Suppressor macrophage (primary cell): ENCODE measurements at regions not wholly inside any gene's neighbourhood (a gene's known extent, or its start where the extent isn't known, plus 50 kb on each side); places are given as distances from the start of the nearest gene placed in this dataset.
A peak's percentile ranks its signal among the peaks of the same experiment; 100 is the strongest.

ENCODE experiments used
- DNase-seq, 4 experiments: peaks; one replicate each; pipeline ENCODE4 v3.0.0-alpha.2; 2020 to 2022

DNA sequence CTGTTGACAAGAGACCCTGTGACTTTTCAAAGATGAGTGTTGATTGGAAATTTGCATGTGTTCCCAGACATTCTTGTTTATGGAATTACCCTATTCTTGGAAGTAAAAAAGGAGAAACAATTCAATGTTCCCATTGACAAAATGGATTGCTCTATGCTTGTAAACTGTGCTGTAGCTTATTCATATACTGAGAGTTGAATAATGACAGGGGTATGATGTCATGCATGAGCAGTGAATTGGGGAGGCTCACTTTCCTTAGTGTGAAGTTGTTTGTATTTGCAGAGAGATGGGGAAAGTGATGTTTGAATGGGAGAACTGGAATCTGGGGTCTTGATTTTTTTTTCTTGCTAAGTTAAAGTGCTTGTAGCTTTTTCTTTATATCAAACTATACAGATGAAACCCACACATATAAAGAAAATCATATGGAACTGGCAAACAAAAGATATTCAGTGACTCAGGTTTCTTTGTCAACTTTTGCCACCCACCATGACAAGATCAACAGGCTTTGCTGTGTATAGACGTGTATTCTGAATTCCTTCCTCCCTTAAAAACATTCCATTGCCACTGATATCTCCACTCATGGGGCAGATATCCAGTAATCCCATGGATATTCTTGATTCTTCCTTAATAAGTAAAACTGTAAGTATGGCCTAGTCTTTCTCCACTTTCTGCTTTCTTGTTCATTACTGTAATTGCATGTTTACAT is 97.8 kb upstream of the JAG1 start:
- no peak for DNase-seq

DNA sequence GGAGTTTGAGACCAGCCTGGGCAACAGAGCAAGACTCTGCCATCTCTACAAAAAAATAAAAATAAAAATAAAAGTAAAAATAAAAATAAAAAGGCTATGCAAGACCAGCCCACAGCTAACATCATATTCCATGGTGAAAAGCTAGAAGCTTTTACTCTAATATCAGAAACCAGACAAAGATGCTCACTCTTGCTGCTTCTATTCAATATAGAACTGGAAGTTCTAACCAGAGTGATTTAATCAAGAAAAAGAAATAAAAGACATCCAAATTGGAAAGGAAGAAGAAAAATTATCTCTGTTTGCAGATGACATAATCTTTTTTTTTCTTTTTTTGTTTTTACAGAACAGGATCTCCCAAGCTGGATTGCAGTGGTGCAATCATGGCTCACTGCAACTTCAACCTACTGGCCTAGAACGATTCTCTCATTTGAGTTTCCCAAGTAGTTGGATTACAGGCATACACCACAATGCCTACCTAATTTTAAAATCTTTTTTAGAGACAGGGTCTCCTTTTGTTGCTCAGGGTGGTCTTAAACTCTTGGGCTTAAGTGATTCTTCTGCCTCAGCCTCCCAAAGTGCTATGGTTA is 100.7 kb upstream of the JAG1 start:
- DNase-seq = no peak

DNA sequence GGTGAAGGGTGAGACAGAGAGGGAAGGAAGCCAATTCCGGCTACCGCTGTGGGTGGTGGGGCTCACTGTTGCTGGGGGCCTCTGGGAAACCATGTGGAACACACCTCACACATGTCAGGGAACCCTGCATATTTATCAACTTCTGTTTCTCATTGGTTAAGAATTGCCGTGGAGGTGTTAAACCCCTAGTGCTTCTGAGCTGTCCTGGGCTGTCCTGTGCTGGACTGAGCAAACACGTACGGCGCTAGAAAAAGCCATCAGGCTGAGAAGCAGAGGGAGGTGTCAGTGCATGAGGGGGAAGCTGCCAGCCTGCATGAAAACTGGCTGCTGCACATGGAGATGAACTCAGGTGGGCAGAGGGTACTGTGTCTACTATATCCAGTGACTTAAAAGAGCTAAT is 103.9 kb upstream of the JAG1 start:
- no peak for DNase-seq

DNA sequence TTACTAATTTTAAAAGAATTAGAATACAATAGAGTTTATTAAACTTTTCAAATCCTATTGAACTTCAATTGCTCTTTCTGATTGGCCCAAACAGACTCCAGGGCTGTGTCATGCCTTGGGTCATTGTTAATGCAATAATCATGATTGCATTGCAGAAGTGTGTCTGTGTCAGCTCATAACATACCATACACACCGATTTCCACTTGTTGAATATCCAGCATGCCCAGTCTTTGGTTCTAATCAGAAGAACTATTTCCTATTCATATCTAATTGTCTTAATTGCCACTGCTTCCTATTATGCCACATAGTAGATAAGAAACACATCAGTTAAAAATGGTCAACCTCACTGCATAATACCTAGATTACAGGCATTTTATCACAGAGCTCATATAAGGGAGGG is 106.1 kb upstream of the JAG1 start:
- DNase-seq = no peak

DNA sequence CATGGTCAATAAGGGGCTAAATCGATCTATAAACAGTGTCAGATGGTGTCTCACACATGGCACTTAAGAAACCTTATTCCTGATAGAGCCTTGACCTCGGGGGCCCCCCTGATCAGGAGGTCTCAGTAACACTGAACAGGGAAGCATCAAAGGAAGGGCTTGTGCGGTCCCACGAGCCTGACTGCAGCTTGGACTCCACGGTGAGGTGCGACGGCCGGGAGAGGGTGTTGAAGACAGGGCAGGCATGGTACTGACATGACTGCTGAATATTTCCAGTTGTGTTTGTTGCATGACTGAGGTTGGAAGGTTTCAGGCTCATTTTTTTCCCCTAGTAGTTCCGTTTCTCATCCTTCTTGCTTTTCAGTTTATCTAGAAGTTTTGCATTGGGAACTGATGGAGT is 107.1 kb upstream of the JAG1 start:
- DNase-seq = no peak

DNA sequence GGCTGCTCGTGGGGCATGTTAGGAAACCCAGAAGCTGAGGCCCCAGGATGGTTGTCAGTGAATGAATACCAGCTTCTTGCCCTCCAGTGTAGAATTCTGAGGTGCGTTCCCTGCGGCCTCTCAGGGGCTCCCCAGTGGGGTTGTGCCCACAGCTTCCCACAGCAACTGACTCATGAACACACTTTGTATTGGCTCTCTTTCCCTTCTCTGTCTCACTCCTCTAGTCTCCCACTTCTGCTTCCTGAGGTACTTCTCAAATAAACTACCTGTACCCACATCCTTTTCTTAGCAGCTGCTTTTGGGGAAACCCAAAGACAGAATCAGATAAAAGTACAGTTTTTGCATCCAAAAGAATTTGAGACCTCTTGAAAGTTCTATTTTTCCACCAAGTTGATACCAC is 107.7 kb upstream of the JAG1 start:
- no peak for DNase-seq

DNA sequence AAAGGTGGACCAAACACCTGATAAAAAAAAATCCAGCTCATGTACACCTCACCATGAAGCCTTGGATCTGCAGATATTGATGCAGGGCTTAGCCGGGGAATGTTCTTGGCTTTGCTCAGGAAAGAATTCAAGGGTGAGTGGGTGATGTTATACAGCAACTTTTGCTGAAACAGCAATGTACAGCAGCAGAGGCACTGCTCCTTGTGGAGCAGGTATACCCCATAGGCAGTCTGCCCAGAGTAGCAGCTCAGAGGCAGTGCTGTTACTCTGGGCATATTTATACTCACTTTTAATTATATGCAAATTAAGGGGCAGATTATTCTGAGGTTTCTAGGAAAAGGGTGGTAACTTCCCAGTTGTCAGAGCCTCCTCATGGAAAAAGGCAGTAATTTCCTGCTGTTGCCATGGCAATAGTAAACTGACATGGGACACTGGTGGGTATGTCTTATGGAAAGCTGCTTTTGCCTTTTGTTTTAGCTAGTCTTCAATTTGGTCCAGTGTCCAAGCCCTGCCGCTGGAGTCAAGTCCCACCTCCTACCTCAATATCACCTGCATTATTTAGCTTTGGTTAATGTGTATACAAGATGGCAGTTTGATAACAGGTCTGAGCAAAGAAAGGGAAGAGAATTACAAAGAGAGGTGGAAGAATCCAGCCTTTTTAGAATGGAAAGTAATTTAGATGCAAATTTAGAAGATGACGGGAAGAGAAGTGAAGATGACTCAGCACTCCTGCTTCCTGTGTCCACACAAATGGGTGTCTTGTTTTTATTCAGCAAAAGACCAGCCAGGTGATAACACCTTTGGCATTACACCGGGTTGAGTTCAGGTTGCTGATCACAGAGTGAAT is 110.1 kb upstream of the JAG1 start:
- no peak for DNase-seq

DNA sequence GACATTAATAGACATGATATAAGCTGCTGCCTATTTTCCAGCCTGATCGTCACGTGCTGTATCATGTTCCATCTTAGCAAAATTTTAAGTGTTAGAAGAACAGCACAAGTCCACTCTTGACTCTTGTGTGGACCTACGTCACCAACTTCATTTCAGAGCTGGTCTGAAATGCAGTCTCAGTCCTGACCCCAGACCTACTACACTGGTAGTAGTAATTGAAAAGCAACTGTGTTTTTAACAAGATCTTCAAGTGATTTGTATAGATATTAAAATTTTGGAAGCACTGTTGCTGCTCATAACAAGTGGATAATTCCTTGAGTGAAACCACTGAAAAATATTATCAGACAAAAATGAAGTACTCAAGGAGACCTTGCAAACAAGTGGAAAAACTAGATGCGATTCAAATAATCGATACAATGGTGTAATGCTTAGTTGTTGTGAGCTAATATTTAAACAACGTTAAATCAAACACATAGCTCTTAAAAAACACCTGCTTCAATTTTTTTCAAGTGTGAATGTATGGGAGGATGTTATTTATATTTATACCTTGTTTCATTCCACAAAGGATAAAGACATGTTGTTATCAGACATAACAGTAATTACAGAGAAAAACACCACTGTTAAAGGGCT is 110.9 kb upstream of the JAG1 start:
- DNase-seq = no peak

DNA sequence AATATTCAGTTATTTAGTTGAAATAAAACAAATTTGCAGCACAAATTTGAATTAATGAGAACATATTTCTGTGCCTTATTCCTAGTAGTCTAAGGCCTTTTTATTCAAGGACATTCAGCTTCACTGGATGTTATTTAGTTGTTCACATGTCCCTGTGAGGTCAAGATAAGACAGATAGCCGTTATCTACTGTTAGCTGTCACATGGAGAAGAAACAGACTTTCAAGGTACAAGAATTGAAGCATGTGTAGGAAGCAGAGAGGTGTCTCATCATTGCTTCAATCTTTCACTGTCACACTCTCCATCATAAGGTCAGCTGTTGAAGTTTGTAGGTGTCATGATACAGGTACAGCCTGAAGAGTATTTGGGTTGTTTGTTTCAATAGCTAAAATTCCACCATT is 112.9 kb upstream of the JAG1 start:
- DNase-seq = no peak

DNA sequence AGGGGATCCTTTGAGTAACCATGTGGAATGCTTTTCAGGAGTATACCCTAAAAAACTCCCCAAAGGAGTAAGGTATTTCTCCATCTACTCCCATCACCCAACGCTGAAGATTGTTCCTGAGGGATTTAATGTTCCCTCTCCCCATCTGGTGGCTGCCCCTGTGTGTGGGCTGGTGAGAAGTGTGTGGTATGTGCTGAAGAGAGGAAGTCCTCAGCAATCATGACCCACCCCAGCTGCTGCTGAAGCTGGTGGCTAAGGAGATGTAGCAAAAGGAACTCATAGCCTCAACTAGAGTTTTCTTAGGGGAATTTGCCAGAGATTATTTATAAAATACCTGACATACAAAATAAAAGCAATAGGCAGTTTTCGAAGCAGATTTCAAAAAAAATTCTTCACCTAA is 114.3 kb upstream of the JAG1 start:
- DNase-seq = peak in 2 of 4 experiments; percentile 5 to 11

DNA sequence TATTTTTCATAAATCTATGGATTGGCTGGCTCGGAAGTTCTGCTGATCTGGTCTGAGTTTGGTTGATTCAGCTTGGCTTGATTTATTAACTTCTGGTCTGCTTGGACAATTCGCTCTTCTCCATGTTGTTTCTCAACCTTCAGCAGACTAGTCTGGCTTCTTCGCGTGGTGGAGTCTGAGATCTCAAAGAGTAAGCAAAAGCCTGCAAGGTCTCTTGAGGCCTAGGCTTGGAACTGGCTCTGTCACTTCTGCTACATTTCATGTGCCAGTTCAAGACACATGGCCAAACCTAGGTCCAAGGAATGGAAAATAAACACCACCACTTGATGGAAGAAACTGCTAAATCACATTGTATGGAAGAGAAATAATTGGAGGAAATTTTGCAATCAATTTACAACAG is 115.1 kb upstream of the JAG1 start:
- no peak for DNase-seq

DNA sequence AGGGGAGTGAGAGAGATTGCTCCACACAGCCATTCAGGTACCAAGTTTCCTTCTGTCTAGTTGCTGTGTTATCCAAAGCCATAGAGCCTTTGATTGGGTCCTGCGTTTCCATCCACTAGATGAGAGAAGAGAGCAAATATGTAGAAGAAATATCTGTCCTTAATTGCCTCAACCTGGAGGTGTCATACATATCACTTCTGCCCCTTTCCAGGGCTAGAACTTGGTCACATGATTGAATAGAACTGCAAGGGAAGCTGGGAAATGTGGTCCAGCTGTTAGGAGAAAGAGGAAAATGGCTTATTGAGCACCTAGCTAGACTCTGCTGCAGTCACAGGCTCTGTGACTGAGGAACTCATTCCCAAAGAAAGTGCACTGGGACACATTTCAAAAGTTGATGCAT is 115.6 kb upstream of the JAG1 start:
- no peak for DNase-seq

DNA sequence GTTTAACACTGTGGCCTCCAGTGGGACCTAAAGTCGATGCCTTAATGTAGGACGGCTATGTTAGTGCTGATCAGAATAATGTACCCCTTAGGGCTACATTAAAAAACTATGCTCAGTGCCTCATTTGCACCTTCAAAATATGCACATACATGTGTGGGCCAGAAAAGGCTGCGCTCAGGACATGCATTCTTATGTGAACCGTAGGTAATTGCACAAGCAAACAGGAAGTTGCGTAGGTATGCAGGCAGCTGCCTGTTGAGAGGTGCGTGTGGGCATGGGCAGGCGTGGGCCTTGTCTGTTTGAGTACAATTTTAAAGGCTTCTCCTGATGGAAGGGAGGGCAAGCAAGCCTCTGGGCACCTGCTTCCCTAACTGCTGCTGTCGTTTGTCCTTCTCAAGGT is 116.2 kb upstream of the JAG1 start:
- DNase-seq = peak in 1 of 4 experiments; percentile 8

DNA sequence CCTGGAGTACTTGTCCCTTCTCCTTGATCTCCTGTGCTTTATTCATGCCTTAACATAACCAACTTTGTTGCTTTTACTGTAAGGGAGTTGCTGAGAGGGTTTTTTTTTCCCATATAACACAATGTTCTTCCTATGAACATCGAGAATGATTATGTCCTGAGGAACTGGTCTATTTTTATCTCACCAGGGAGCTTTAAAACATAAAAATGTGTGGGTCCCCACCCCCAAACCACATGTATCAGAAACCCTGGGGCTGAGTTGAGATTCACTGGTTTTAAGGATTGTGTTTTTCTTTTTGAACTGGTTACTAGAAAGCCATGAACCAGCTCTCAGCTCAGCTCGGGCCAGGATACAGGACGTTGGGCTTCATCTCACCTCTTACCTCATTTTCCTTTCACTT is 118.5 kb upstream of the JAG1 start:
- no peak for DNase-seq

DNA sequence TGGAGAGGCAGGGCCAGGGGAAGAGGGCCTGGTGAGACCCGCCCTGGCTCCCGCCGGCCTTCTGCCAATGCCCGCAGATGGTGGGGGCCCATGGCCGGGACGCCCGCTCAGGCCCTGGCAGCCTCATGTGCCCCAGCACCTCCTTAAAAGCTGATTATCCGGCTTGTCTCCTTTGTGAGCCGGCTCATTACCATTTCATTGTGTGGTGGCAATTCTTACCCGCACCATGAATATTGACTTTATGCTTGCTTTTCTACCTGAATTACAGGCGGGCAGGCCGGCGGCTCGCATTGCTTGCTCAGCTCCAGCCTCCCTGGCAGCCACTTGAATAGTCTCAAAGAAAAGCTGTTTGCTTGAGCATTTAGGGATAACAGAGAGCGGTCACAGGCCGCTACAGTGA is 120.0 kb upstream of the JAG1 start:
- DNase-seq = no peak

DNA sequence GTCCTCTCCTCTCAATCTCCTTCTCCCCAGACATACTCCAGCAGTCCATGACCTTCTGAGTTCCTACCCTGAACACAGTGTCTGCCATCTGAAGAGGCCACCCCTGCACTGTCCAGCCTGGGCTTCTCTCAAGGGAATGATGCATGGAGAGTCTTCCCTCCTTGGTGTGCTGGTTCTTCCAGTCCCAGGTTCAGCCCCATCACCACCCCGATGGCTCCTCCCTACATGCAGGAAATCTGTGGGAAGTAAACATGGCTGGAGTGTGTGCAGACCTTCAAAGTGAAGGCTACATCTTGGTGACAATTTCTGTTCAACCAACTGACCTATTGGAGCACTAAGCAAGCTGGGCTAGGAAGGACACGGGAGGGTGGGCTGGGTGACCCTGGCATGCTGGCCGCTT is 121.0 kb upstream of the JAG1 start:
- no peak for DNase-seq

DNA sequence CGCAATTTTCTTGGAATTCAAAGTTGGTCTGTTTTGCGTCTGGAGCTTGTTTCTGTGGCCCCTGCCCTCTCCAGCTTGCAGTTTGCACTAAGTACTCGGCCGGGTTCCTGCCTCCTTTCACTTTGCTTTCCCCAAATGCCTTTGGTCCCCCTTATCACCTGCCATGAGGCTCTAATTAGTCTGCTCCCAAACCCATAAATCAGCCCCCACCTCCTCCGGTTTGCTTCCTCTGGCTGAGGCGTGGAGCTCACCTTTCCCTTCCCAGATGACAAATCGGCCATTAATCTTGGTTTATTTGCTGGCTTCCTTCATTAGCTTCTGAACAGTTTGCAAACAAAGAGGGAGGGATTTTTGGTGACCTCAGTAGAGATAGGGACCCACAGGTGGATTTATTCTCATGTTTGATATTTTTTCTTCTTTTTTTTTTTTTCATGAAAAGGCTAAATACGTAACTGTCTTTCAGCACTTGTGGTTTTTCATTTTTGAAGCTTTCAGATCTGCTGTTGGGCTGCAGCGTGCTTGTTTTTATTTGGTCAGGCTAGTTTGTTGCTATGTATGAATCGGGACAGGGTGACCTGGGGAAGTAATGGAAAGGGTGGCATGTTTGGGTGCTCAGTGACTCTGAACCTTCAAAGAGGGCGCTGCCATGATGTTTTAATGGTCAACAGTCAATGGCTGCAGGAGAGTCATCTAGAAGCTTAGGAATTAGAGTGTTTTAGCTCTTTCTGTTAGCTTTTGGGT is 121.7 kb upstream of the JAG1 start:
- no peak for DNase-seq

DNA sequence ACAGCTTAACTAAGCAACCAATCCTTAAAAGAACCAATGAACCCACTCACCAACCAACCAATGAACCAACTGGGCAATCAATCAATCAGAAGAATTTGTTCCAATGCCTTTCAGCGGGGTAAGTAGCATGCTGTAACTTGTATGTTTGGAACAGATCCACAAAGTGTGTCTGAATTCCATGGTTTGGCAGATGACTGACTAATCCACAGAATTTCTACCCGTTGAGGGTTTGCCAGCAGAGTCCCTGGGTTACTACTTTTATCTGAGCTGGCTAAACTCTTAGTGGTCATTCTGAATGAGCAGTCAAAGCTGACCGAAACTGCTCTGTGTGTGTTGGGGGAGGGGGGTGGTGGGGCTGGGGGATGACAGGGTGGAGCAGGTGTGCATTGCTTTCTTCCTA is 125.0 kb upstream of the JAG1 start:
- DNase-seq = no peak

DNA sequence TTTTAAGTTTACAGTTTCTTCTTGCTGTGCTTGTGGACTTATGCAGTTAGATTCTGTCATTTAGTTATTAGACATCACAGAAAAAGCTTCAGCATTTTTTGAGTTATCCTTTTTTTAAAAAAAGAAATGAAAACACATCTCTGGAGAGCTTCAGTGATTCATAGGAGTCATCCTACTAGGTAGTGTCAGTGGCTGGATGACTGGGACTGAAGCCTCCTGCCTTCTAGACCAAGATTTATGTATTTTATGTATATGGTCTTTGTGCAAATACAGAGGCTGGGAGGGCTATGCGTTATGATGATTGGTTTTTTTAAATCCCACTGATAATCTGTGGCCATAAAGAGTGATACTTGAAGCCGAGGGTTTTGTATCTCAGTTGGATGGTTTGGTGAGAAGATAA is 125.9 kb upstream of the JAG1 start:
- DNase-seq = no peak

DNA sequence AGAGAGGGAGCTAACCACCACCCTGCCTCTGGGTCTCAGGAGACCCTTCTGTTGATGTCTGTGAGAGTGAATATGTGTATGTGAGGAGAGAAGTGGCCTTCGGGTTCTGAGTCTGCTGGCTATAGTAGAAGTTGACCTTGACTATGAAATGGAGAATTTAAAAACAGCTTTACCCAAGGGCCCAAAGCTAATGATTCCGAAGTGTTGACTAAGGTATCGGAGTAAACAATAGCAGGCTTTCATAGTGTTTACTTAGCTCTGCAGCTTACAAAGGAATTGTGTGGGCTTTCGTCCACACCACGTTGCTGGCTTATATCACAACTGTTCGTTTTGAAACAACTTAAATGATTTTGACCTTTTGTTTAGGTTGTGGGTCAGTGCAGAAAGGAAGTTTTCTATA is 126.5 kb upstream of the JAG1 start:
- no peak for DNase-seq

DNA sequence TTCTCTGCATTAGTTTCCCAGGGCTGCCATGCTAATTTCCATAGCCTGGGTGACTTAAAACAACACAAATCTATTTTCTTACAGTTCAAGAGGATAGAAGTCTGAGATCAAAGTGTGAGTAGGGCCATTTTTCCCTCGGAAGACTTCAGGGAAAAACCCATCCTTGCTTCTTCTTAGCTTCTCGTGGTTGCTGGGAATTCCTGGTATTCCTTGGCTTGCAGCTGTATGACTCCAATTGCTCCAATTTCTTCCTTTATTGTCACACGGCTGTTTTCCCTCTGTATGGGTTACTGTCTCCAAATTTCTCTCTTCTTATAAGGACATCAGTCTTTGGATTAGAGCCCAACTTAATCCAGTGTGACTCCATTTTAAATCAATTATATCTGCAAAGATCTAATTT is 128.4 kb upstream of the JAG1 start:
- no peak for DNase-seq

DNA sequence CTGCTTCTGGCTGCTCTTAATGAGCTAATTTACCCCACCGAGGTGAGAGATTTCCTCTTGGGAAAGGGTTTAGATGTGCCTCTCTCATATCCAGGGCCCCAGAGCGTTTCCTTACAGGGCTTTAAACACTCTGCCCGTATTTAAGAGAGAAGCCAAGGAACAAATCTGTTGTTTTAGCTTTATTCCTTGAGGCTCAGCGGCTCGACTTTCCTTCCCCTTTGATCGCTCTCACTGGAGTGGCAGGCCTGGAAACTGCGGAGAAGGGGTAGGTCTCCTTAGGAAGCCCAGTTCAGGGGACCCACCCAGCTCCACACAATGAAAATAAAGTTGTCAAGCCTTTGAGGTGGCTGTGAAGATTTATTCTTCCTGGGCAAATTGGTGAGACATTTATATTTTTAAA is 132.0 kb upstream of the JAG1 start:
- no peak for DNase-seq

DNA sequence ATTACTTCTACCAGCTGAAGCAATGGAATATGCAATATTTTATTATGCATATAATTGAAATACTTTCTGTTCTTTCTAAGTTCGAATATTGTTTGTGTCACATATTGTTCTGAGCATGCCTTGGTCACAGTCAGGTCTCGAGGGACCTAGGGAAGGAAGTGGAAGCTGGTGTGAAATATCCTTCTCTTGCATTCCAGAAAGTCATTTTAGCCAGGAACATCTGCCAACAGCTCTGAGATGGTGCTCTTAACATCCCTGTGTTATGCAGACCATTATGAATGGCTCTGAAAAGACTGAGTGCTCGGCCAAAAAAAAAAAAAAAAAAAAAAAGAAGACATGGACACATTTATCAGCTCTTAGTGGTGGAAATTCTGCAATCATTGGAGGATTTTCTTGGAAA is 132.7 kb upstream of the JAG1 start:
- DNase-seq = no peak
